HCT116 (cell line): ENCODE measurements at regions not wholly inside any gene's neighbourhood (a gene's known extent, or its start where the extent isn't known, plus 50 kb on each side); places are given as distances from the start of the nearest gene placed in this dataset.

ENCODE experiments used
- ATAC-seq: fragments of 200-7000 bp; cut with Tn5 transposase; 2 replicates; pipeline ENCODE4 v1.9.1; 2020; ENCODE audit warnings: mild to moderate bottlenecking, moderate library complexity
- BruUV-seq: library from RNA; stranded (reverse); fragments of 400-500 nt; replicated peaks from 2 replicates; lab custom pipeline; 2021; lab: Mats Ljungman, UMichigan
- CTCF ChIA-PET: fragments of 300-600 bp; sonication (Branson Sonifier 250); formaldehyde crosslinking; loops from one replicate; lab custom pipeline; 2021; ENCODE audit warnings: antibody characterized with exemption; lab: Charles Lee
- POLR2A ChIA-PET: fragments of 300-600, 350-600 bp; sonication (Branson Sonifier 250); formaldehyde crosslinking; loops from one replicate; lab custom pipeline; 2021; ENCODE audit warnings: antibody characterized with exemption; lab: Charles Lee
- RAD21 ChIA-PET, 2 experiments: fragments of 300-600 bp; sonication (Branson Sonifier 250); formaldehyde crosslinking; loops; one replicate each; lab custom pipeline; 2023; ENCODE audit warnings: low total read pairs in 2 of 2; ENCODE audit not compliant: uncharacterized antibody in 2 of 2, unreplicated experiment in 2 of 2, low non-redundant PET in 1 of 2; lab: Charles Lee
- DNase-seq: peaks from one replicate; pipeline ENCODE4 v3.0.0-alpha.2; 2010; ENCODE audit warnings: low read depth, low spot score
- H2AFZ ChIP-seq: fragments of 200-600 bp; shearing (Covaris generic), sonication (generic); 2 replicates; pipeline ENCODE4 v1.6.1; 2017; ENCODE audit warnings: low read depth, mixed run types, mixed read lengths, antibody characterized with exemption, low read length; ENCODE audit not compliant: poor library complexity, severe bottlenecking
- H3K27ac ChIP-seq: 2 replicates; pipeline ENCODE4 v1.5.1; 2012; ENCODE audit warnings: low read depth, low read length
- H3K27me3 ChIP-seq: fragments of 200-600 bp; sonication (generic); 2 replicates; pipeline ENCODE4 v1.6.1; 2016; ENCODE audit warnings: mixed run types, low read length, mixed read lengths; ENCODE audit not compliant: insufficient read depth
- H3K36me3 ChIP-seq, 2 experiments: fragments of 200-500 bp in 1 of 2; fragments of 200-600 bp in 1 of 2; sonication (Bioruptor generic) in 1 of 2; sonication (generic) in 1 of 2; 2 replicates each; pipeline versions ENCODE4 v1.5.1 to v1.6.1; 2014 to 2016; ENCODE audit warnings: low read length in 2 of 2, inconsistent platforms in 1 of 2, mixed read lengths in 1 of 2, mixed run types in 1 of 2; ENCODE audit not compliant: insufficient read depth in 2 of 2, control insufficient read depth in 1 of 2
- H3K4me1 ChIP-seq, 2 experiments: fragments of 200-600 bp in 1 of 2; sonication (generic) in 1 of 2; 2 replicates each; pipeline versions ENCODE4 v1.5.1 to v1.6.1; 2012 to 2017; ENCODE audit warnings: low read length in 2 of 2, inconsistent platforms in 1 of 2, mild to moderate bottlenecking in 1 of 2, mixed read lengths in 1 of 2, mixed run types in 1 of 2, moderate library complexity in 1 of 2; ENCODE audit not compliant: insufficient read depth in 2 of 2, control insufficient read depth in 1 of 2
- H3K4me2 ChIP-seq: fragments of 200-600 bp; sonication (generic); 2 replicates; pipeline ENCODE4 v1.6.1; 2017; ENCODE audit warnings: mixed run types, low read length, mixed read lengths
- H3K4me3 ChIP-seq, 2 experiments: fragments of 200-600 bp in 1 of 2; sonication (generic) in 1 of 2; replicated peaks in 1 of 2; 2 replicates each; pipeline ENCODE4 v1.5.1; 2011 to 2016; ENCODE audit warnings: low read length in 2 of 2, control low read depth in 1 of 2, low read depth in 1 of 2, mild to moderate bottlenecking in 1 of 2, mixed read lengths in 1 of 2, mixed run types in 1 of 2
- H3K79me2 ChIP-seq: fragments of 200-600 bp; sonication (generic); 2 replicates; pipeline ENCODE4 v1.6.1; 2017; ENCODE audit warnings: mild to moderate bottlenecking, mixed run types, low read length, moderate library complexity, mixed read lengths; ENCODE audit not compliant: insufficient read depth
- H3K9ac ChIP-seq: fragments of 200-600 bp; sonication (generic); 2 replicates; pipeline ENCODE4 v1.6.1; 2016; ENCODE audit warnings: low read length, mixed read lengths
- H3K9me2 ChIP-seq: fragments of 200-600 bp; sonication (generic), shearing (Covaris generic); 2 replicates; pipeline ENCODE4 v1.6.1; 2017; ENCODE audit warnings: mixed run types, mild to moderate bottlenecking, moderate library complexity; ENCODE audit not compliant: insufficient read depth
- H3K9me3 ChIP-seq, 2 experiments: fragments of 200-500 bp in 1 of 2; fragments of 200-600 bp in 1 of 2; sonication (Bioruptor generic) in 1 of 2; sonication (generic) in 1 of 2; 2 replicates each; pipeline ENCODE4 v1.6.1; 2014 to 2017; ENCODE audit warnings: low read length in 2 of 2, mixed read lengths in 2 of 2, inconsistent platforms in 1 of 2, low read depth in 1 of 2, mild to moderate bottlenecking in 1 of 2, mixed run types in 1 of 2, moderate library complexity in 1 of 2; ENCODE audit not compliant: control insufficient read depth in 1 of 2, insufficient read depth in 1 of 2
- H4K20me1 ChIP-seq: fragments of 200-600 bp; sonication (generic), shearing (Covaris generic); 2 replicates; pipeline ENCODE4 v1.6.1; 2017; ENCODE audit warnings: mixed run types, mild to moderate bottlenecking, moderate library complexity; ENCODE audit not compliant: insufficient read depth
- CBX3 ChIP-seq: IDR thresholded peaks from 2 replicates; pipeline ENCODE4 v1.6.1; 2012; ENCODE audit warnings: low read depth
- CEBPB ChIP-seq: IDR thresholded peaks from 2 replicates; pipeline ENCODE4 v1.6.1; 2012; ENCODE audit warnings: low read depth
- ELF1 ChIP-seq: IDR thresholded peaks from 2 replicates; pipeline ENCODE4 v1.6.1; 2012; ENCODE audit warnings: low read depth, borderline replicate concordance
- EZH2 ChIP-seq: fragments of 200-600 bp; sonication (generic); IDR thresholded peaks from 2 replicates; pipeline ENCODE4 v1.6.1; 2017; ENCODE audit warnings: antibody characterized with exemption, mixed run types
- EZH2phosphoT487 ChIP-seq: fragments of 200-600 bp; IDR thresholded peaks from 2 replicates; pipeline ENCODE4 v1.6.1; 2018; ENCODE audit warnings: antibody characterized with exemption, borderline replicate concordance
- FOSL1 ChIP-seq: IDR thresholded peaks from 2 replicates; pipeline ENCODE4 v1.6.1; 2012; ENCODE audit warnings: low read depth
- JUND ChIP-seq: IDR thresholded peaks from 2 replicates; pipeline ENCODE4 v1.6.1; 2012
- MAX ChIP-seq: IDR thresholded peaks from 2 replicates; pipeline ENCODE4 v1.6.1; 2012
- POLR2A ChIP-seq: IDR thresholded peaks from 2 replicates; pipeline ENCODE4 v1.7.0; 2011; ENCODE audit warnings: borderline replicate concordance; ENCODE audit not compliant: insufficient read depth, insufficient read length; ENCODE audit errors: extremely low read depth
- POLR2AphosphoS5 ChIP-seq: IDR thresholded peaks from 2 replicates; pipeline ENCODE4 v1.6.1; 2011; ENCODE audit warnings: mild to moderate bottlenecking, low read depth, low read length, moderate library complexity
- RAD21 ChIP-seq: IDR thresholded peaks from 2 replicates; pipeline ENCODE4 v1.6.1; 2012; ENCODE audit warnings: low read depth, mild to moderate bottlenecking
- REST ChIP-seq: IDR thresholded peaks from 2 replicates; pipeline ENCODE4 v1.6.1; 2012; ENCODE audit warnings: low read depth
- SIN3A ChIP-seq: IDR thresholded peaks from 2 replicates; pipeline ENCODE4 v1.6.1; 2012; ENCODE audit warnings: low read depth
- TCF7L2 ChIP-seq: IDR thresholded peaks from 2 replicates; pipeline ENCODE4 v1.7.0; 2011; ENCODE audit warnings: borderline replicate concordance, inconsistent platforms; ENCODE audit not compliant: insufficient read depth, insufficient read length; ENCODE audit errors: extremely low read depth
- YY1 ChIP-seq: IDR thresholded peaks from 2 replicates; pipeline ENCODE4 v1.6.1; 2011; ENCODE audit warnings: low read length, low read depth, moderate library complexity, mild to moderate bottlenecking; ENCODE audit not compliant: insufficient replicate concordance; ENCODE audit errors: extremely low read depth
- ZFX ChIP-seq: fragments of 450-650 bp; IDR thresholded peaks from 2 replicates; pipeline ENCODE4 v1.6.1; 2017
- ZNF274 ChIP-seq: fragments of 200-500 bp; sonication (Bioruptor generic); IDR thresholded peaks from 2 replicates; pipeline ENCODE4 v1.6.1; 2014; ENCODE audit warnings: mild to moderate bottlenecking, low read depth, low read length, inconsistent platforms
- intact Hi-C: fragments of 100-400 bp; cut with micrococcal nuclease; formaldehyde crosslinking; loops from 2 replicates; pipeline ENCODE4 v1.10.0; 2022
- TF ChIP-seq, protein P1 (sequence below): IDR thresholded peaks from 2 replicates; pipeline ENCODE4 v1.6.1; 2011; ENCODE audit warnings: mild to moderate bottlenecking, low read length, moderate library complexity; ENCODE audit not compliant: insufficient replicate concordance; ENCODE audit errors: extremely low read depth
- TF ChIP-seq, protein P2 (sequence below): IDR thresholded peaks from 2 replicates; pipeline ENCODE4 v1.6.1; 2012
- TF ChIP-seq, protein P3 (sequence below), 3 experiments: fragments of 200-600 bp in 1 of 3; sonication (generic) in 1 of 3; IDR thresholded peaks in 2 of 3; conservative IDR thresholded peaks in 1 of 3; 2 replicates each; pipeline ENCODE4 v1.5.1; 2012 to 2017; ENCODE audit warnings: low read depth in 2 of 3, low read length in 2 of 3, antibody characterized with exemption in 1 of 3, borderline replicate concordance in 1 of 3, control low read depth in 1 of 3, mild to moderate bottlenecking in 1 of 3, mixed read lengths in 1 of 3, mixed run types in 1 of 3, moderate library complexity in 1 of 3; ENCODE audit not compliant: insufficient read depth in 1 of 3

GRCh38 chrX:10939424-10939823 lies 171.7 kb upstream of the HCCS start:
- Histone ChIP-seq H2AFZ (no peak overlapping the region), H3K9ac (no peak overlapping the region), H3K27me3 (no peaks in the 10 kb centered on the region), H3K9me2 (no peaks in the 10 kb centered on the region), H3K79me2 (no peaks in the 10 kb centered on the region), H3K27ac (no peak overlapping the region), H3K36me3 (no peaks in the 10 kb centered on the region), H3K4me3 (no peak overlapping the region), H3K4me1 (peaks cover 0 to 6% of the 10 kb centered on the region in 2 experiments; a peak in 1 of 4 replicates), H4K20me1 (no peaks in the 10 kb centered on the region), H3K9me3 (no peaks in the 10 kb centered on the region), H3K4me2 (no peak overlapping the region)
- POLR2A ChIA-PET: interaction anchor here (0.7 kb wide), 1 partner anchor 107 kb away, joined by 3 read pairs; no protein-coding TSS in a partner anchor
- DNase-seq (no peak), ATAC-seq (no peak)
- RAD21 ChIA-PET: no interaction called here
- intact Hi-C loops: no loop called here
- CTCF ChIA-PET: no interaction called here
- TF ChIP-seq ZNF274: no peak
- no peak for TF ChIP-seq TCF7L2
- no peak for TF ChIP-seq EZH2
- no peak for TF ChIP-seq YY1
- TF ChIP-seq JUND: no peak
- TF ChIP-seq, protein P1, sequence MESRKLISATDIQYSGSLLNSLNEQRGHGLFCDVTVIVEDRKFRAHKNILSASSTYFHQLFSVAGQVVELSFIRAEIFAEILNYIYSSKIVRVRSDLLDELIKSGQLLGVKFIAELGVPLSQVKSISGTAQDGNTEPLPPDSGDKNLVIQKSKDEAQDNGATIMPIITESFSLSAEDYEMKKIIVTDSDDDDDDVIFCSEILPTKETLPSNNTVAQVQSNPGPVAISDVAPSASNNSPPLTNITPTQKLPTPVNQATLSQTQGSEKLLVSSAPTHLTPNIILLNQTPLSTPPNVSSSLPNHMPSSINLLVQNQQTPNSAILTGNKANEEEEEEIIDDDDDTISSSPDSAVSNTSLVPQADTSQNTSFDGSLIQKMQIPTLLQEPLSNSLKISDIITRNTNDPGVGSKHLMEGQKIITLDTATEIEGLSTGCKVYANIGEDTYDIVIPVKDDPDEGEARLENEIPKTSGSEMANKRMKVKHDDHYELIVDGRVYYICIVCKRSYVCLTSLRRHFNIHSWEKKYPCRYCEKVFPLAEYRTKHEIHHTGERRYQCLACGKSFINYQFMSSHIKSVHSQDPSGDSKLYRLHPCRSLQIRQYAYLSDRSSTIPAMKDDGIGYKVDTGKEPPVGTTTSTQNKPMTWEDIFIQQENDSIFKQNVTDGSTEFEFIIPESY: no peak
- TF ChIP-seq, protein P2, sequence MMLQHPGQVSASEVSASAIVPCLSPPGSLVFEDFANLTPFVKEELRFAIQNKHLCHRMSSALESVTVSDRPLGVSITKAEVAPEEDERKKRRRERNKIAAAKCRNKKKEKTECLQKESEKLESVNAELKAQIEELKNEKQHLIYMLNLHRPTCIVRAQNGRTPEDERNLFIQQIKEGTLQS: no peak
- no peak for TF ChIP-seq POLR2AphosphoS5
- no peak for TF ChIP-seq REST
- TF ChIP-seq MAX: no peak
- no peak for TF ChIP-seq ELF1
- TF ChIP-seq ZFX: no peak
- TF ChIP-seq SIN3A: no peak
- TF ChIP-seq RAD21: no peak
- TF ChIP-seq CEBPB: no peak
- TF ChIP-seq POLR2A: no peak
- no peak for TF ChIP-seq FOSL1
- TF ChIP-seq, protein P3, sequence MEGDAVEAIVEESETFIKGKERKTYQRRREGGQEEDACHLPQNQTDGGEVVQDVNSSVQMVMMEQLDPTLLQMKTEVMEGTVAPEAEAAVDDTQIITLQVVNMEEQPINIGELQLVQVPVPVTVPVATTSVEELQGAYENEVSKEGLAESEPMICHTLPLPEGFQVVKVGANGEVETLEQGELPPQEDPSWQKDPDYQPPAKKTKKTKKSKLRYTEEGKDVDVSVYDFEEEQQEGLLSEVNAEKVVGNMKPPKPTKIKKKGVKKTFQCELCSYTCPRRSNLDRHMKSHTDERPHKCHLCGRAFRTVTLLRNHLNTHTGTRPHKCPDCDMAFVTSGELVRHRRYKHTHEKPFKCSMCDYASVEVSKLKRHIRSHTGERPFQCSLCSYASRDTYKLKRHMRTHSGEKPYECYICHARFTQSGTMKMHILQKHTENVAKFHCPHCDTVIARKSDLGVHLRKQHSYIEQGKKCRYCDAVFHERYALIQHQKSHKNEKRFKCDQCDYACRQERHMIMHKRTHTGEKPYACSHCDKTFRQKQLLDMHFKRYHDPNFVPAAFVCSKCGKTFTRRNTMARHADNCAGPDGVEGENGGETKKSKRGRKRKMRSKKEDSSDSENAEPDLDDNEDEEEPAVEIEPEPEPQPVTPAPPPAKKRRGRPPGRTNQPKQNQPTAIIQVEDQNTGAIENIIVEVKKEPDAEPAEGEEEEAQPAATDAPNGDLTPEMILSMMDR (IDR thresholded peaks at IDR 0.05 in 2 of 3, conservative IDR thresholded peaks at IDR 0.05 in 1 of 3; ENCODE audit: borderline replicate concordance in 1 of 3, insufficient read depth in 1 of 3, low read depth in 2 of 3, low read length in 2 of 3): no peak
- TF ChIP-seq EZH2phosphoT487: no peak
- TF ChIP-seq CBX3: no peak
- BruUV-seq: no TSS peak
